Gastrocnemius medialis (tissue), 4 donors: ENCODE measurements at regions not wholly inside any gene's neighbourhood (a gene's known extent, or its start where the extent isn't known, plus 50 kb on each side); places are given as distances from the start of the nearest gene placed in this dataset.

Source experiments
- POLR2A ChIP-seq, 2 donors: fragments of 450-650 bp; IDR thresholded peaks; one replicate each; pipeline ENCODE4 v1.6.1; 2017; ENCODE audit warnings: antibody characterized with exemption in 2 of 2, mild to moderate bottlenecking in 2 of 2, moderate library complexity in 2 of 2
- TF ChIP-seq, protein P1 (sequence below), 5 experiments: fragments of 450-650 bp in 3 of 5; fragments of 200-600 bp in 2 of 5; sonication (generic) in 2 of 5; IDR thresholded peaks in 4 of 5; conservative IDR thresholded peaks in 1 of 5; 1 replicate in 4 of 5; 2 replicates in 1 of 5; pipeline ENCODE4 v1.5.1; 2016 to 2019; ENCODE audit warnings: antibody characterized with exemption in 5 of 5, mild to moderate bottlenecking in 3 of 5, moderate library complexity in 3 of 5

DNA sequence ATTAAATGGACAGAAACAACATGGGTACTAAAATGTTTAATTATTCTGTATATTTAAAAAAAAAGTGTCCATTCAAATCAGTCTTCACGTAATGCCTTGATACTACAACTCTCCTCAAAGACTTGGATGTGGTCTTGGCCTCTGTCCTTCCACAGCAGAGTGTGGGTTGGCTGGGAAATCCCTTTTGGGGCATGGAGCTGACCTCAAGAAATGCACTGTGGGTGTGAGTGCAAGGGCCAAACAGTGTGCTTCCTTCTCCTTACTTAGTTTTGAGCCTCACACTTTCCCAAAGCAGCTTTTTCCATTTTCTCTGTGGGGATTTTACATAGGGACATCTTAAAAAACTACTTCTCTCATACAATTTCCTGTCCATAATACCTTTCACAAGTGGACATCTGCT is 607.4 kb downstream of the EFNB2 start:
- TF ChIP-seq, protein P1, sequence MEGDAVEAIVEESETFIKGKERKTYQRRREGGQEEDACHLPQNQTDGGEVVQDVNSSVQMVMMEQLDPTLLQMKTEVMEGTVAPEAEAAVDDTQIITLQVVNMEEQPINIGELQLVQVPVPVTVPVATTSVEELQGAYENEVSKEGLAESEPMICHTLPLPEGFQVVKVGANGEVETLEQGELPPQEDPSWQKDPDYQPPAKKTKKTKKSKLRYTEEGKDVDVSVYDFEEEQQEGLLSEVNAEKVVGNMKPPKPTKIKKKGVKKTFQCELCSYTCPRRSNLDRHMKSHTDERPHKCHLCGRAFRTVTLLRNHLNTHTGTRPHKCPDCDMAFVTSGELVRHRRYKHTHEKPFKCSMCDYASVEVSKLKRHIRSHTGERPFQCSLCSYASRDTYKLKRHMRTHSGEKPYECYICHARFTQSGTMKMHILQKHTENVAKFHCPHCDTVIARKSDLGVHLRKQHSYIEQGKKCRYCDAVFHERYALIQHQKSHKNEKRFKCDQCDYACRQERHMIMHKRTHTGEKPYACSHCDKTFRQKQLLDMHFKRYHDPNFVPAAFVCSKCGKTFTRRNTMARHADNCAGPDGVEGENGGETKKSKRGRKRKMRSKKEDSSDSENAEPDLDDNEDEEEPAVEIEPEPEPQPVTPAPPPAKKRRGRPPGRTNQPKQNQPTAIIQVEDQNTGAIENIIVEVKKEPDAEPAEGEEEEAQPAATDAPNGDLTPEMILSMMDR (IDR thresholded peaks at IDR 0.05 in 4 of 5, conservative IDR thresholded peaks at IDR 0.05 in 1 of 5): no peak
- TF ChIP-seq POLR2A (IDR thresholded peaks at IDR 0.05): no peak
